ENCODE measurements at regions not wholly inside any gene's neighbourhood (a gene's known extent, or its start where the extent isn't known, plus 50 kb on each side); places are given as distances from the start of the nearest gene placed in this dataset.

GRCh38 chr10:58081353-58081752 lies 186.3 kb downstream of the IPMK start:
- in situ Hi-C loops (cut with MboI), result no loop called here
- H3K4me1 ChIP-seq (ENCODE audit: insufficient read depth), result no peaks in the 10 kb centered on the region
- no peak overlapping the region for H3K9ac ChIP-seq
- H3K27ac ChIP-seq, result no peak overlapping the region
- no peaks in the 10 kb centered on the region for H4K20me1 ChIP-seq (ENCODE audit: insufficient read depth)
- no peak overlapping the region for H2AFZ ChIP-seq
- no peaks in the 10 kb centered on the region for H3K9me3 ChIP-seq (ENCODE audit: low read depth)
- H3K36me3 ChIP-seq (ENCODE audit: low read depth), result no peaks in the 10 kb centered on the region
- peaks cover 11% of the 10 kb centered on the region for H3K27me3 ChIP-seq (replicated peaks; ENCODE audit: insufficient read depth)
- H3K79me2 ChIP-seq (ENCODE audit: insufficient read depth), result no peaks in the 10 kb centered on the region
- no peak overlapping the region for H3K4me3 ChIP-seq
- 2 to 6% methylated on average over 2 of the region's 2 CpGs for WGBS, 2 experiments (ENCODE audit: low coverage in 1 of 2, low lambda C conversion rate in 2 of 2, missing lambda C conversion rate in 2 of 2)
- H3K9me2 ChIP-seq (ENCODE audit: insufficient read depth), result no peaks in the 10 kb centered on the region
- TF ChIP-seq EZH2 (IDR thresholded peaks at IDR 0.05; ENCODE audit: insufficient read depth, poor library complexity, severe bottlenecking) (no peak), EZH2phosphoT487 (IDR thresholded peaks at IDR 0.05; ENCODE audit: insufficient read depth, low read depth) (no peak)
- no peaks in the 10 kb centered on the region for H3F3A ChIP-seq (ENCODE audit: insufficient read depth)
- no peak for DNase-seq
- H3K4me2 ChIP-seq (ENCODE audit: unreplicated experiment), result no peak overlapping the region

GRCh38 chr10:58079461-58079860 lies 188.2 kb downstream of the IPMK start:
- TF ChIP-seq EZH2phosphoT487 (IDR thresholded peaks at IDR 0.05; ENCODE audit: insufficient read depth, low read depth) (no peak), EZH2 (IDR thresholded peaks at IDR 0.05; ENCODE audit: insufficient read depth, poor library complexity, severe bottlenecking) (no peak)
- Histone ChIP-seq H3K36me3 (ENCODE audit: low read depth) (no peaks in the 10 kb centered on the region), H3K9ac (no peak overlapping the region), H2AFZ (no peak overlapping the region), H3K27ac (no peak overlapping the region), H3K4me3 (no peak overlapping the region), H3K4me1 (ENCODE audit: insufficient read depth) (no peaks in the 10 kb centered on the region), H3K9me2 (ENCODE audit: insufficient read depth) (no peaks in the 10 kb centered on the region), H3K79me2 (ENCODE audit: insufficient read depth) (no peaks in the 10 kb centered on the region), H3F3A (ENCODE audit: insufficient read depth) (no peaks in the 10 kb centered on the region), H3K4me2 (ENCODE audit: unreplicated experiment) (no peak overlapping the region), H3K9me3 (ENCODE audit: low read depth) (no peaks in the 10 kb centered on the region), H4K20me1 (ENCODE audit: insufficient read depth) (no peaks in the 10 kb centered on the region), H3K27me3 (replicated peaks; ENCODE audit: insufficient read depth) (peaks cover 9% of the 10 kb centered on the region)
- in situ Hi-C loops (cut with MboI), result no loop called here
- no peak for DNase-seq
- 14 to 17% methylated on average over 2 of the region's 2 CpGs for WGBS, 2 experiments (ENCODE audit: low coverage in 1 of 2, low lambda C conversion rate in 2 of 2, missing lambda C conversion rate in 2 of 2)

GRCh38 chr10:58072634-58073033 lies 195.1 kb downstream of the IPMK start:
- H3K9ac ChIP-seq, result no peak overlapping the region
- peaks cover 42% of the 10 kb centered on the region for H3K27me3 ChIP-seq (replicated peaks; ENCODE audit: insufficient read depth)
- H2AFZ ChIP-seq, result no peak overlapping the region
- H3K9me3 ChIP-seq (ENCODE audit: low read depth), result no peaks in the 10 kb centered on the region
- DNase-seq, result no peak
- H3F3A ChIP-seq (ENCODE audit: insufficient read depth), result no peaks in the 10 kb centered on the region
- H3K9me2 ChIP-seq (ENCODE audit: insufficient read depth), result no peaks in the 10 kb centered on the region
- H3K27ac ChIP-seq, result no peak overlapping the region
- no peaks in the 10 kb centered on the region for H3K4me1 ChIP-seq (ENCODE audit: insufficient read depth)
- in situ Hi-C loops (cut with MboI), result loop anchor here (25.0 kb wide), 1 partner anchor 735 kb away; no protein-coding TSS in a partner anchor
- no peak for TF ChIP-seq EZH2 (IDR thresholded peaks at IDR 0.05; ENCODE audit: insufficient read depth, poor library complexity, severe bottlenecking)
- TF ChIP-seq EZH2phosphoT487 (IDR thresholded peaks at IDR 0.05; ENCODE audit: insufficient read depth, low read depth), result no peak
- H3K4me2 ChIP-seq (ENCODE audit: unreplicated experiment), result no peak overlapping the region
- 10 to 14% methylated on average over 3 of the region's 3 CpGs for WGBS, 2 experiments (ENCODE audit: low coverage in 1 of 2, low lambda C conversion rate in 2 of 2, missing lambda C conversion rate in 2 of 2)
- no peaks in the 10 kb centered on the region for H4K20me1 ChIP-seq (ENCODE audit: insufficient read depth)
- H3K4me3 ChIP-seq, result no peak overlapping the region
- no peaks in the 10 kb centered on the region for H3K36me3 ChIP-seq (ENCODE audit: low read depth)
- H3K79me2 ChIP-seq (ENCODE audit: insufficient read depth), result no peaks in the 10 kb centered on the region

- Histone ChIP-seq H3K9me2 (ENCODE audit: insufficient read depth) (no peaks in the 10 kb centered on the region), H4K20me1 (ENCODE audit: insufficient read depth) (no peaks in the 10 kb centered on the region), H3K4me1 (ENCODE audit: insufficient read depth) (no peaks in the 10 kb centered on the region), H3K9ac (no peak overlapping the region), H3K79me2 (ENCODE audit: insufficient read depth) (no peaks in the 10 kb centered on the region), H3K27ac (no peak overlapping the region), H3K36me3 (ENCODE audit: low read depth) (no peaks in the 10 kb centered on the region), H3F3A (ENCODE audit: insufficient read depth) (no peaks in the 10 kb centered on the region), H3K4me3 (no peak overlapping the region), H3K27me3 (replicated peaks; ENCODE audit: insufficient read depth) (peaks cover 59% of the 10 kb centered on the region), H3K9me3 (ENCODE audit: low read depth) (no peaks in the 10 kb centered on the region), H2AFZ (no peak overlapping the region), H3K4me2 (ENCODE audit: unreplicated experiment) (no peak overlapping the region)
- in situ Hi-C loops (cut with MboI), result loop anchor here (25.0 kb wide), 1 partner anchor 734 kb away; no protein-coding TSS in a partner anchor
- no peak for DNase-seq
- 43 to 46% methylated on average over 6 of the region's 6 CpGs for WGBS, 2 experiments (ENCODE audit: low coverage in 1 of 2, low lambda C conversion rate in 2 of 2, missing lambda C conversion rate in 2 of 2)
- TF ChIP-seq EZH2 (IDR thresholded peaks at IDR 0.05; ENCODE audit: insufficient read depth, poor library complexity, severe bottlenecking) (no peak), EZH2phosphoT487 (IDR thresholded peaks at IDR 0.05; ENCODE audit: insufficient read depth, low read depth) (no peak)
Observed at GRCh38 chr10:58070956-58071355, 196.7 kb downstream of the IPMK start.

- H3K9ac ChIP-seq, result no peak overlapping the region
- no peaks in the 10 kb centered on the region for H3K9me2 ChIP-seq (ENCODE audit: insufficient read depth)
- H3K27ac ChIP-seq, result no peak overlapping the region
- H4K20me1 ChIP-seq (ENCODE audit: insufficient read depth), result no peaks in the 10 kb centered on the region
- no peaks in the 10 kb centered on the region for H3K79me2 ChIP-seq (ENCODE audit: insufficient read depth)
- no peaks in the 10 kb centered on the region for H3K4me1 ChIP-seq (ENCODE audit: insufficient read depth)
- H3K27me3 ChIP-seq (replicated peaks; ENCODE audit: insufficient read depth), result peaks cover 60% of the 10 kb centered on the region
- no peak overlapping the region for H2AFZ ChIP-seq
- no peak overlapping the region for H3K4me2 ChIP-seq (ENCODE audit: unreplicated experiment)
- in situ Hi-C loops (cut with MboI), result loop anchor here (10.0 to 25.0 kb wide), 2 partner anchors 484 to 732 kb away; no protein-coding TSS in a partner anchor
- no peak for DNase-seq
- WGBS, 2 experiments (ENCODE audit: low coverage in 1 of 2, low lambda C conversion rate in 2 of 2, missing lambda C conversion rate in 2 of 2), result 51 to 58% methylated on average over 2 of the region's 2 CpGs
- no peaks in the 10 kb centered on the region for H3F3A ChIP-seq (ENCODE audit: insufficient read depth)
- H3K9me3 ChIP-seq (ENCODE audit: low read depth), result no peaks in the 10 kb centered on the region
- H3K36me3 ChIP-seq (ENCODE audit: low read depth), result no peaks in the 10 kb centered on the region
- no peak for TF ChIP-seq EZH2 (IDR thresholded peaks at IDR 0.05; ENCODE audit: insufficient read depth, poor library complexity, severe bottlenecking)
- TF ChIP-seq EZH2phosphoT487 (IDR thresholded peaks at IDR 0.05; ENCODE audit: insufficient read depth, low read depth), result no peak
- H3K4me3 ChIP-seq, result no peak overlapping the region
Observed at GRCh38 chr10:58068809-58069208, 198.9 kb downstream of the IPMK start.
